NCI-H510A treated with DMSO at 0.1 percent for 48 hours (cell line): ENCODE measurements at regions not wholly inside any gene's neighbourhood (a gene's known extent, or its start where the extent isn't known, plus 50 kb on each side); places are given as distances from the start of the nearest gene placed in this dataset.
"Not testable (repeated sequence)": the region's sequence is repeated elsewhere in the genome, so short reads cannot be mapped to it uniquely, and the experiment has no call there.

ENCODE experiments used
- DNase-seq: peaks from one replicate; lab custom pipeline; 2025; lab: John Stamatoyannopoulos, UW

DNA sequence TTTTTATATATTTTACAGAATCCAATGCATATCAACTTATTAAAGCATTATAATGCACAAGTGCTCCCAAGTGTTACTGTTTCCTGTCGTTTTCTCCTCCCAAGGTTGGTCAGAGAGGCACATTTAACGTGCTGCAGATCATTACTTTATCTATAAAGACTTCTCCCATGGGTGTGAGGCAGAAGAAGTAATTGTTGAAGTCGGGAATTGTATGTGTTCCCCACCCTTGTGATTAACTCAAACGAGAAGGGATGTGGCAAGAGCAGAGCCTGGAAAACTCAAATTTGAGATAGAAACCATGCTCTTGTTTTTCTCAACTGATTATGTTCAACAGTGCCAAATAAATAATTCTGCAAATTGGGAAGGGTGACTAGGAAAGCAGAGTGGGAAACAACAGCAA lies 412.5 kb upstream of the ADAMTS5 start:
- no peak for DNase-seq

- no peak for DNase-seq
Observed at GRCh38 chr21:27372381-27372780, 405.5 kb upstream of the ADAMTS5 start.

DNA sequence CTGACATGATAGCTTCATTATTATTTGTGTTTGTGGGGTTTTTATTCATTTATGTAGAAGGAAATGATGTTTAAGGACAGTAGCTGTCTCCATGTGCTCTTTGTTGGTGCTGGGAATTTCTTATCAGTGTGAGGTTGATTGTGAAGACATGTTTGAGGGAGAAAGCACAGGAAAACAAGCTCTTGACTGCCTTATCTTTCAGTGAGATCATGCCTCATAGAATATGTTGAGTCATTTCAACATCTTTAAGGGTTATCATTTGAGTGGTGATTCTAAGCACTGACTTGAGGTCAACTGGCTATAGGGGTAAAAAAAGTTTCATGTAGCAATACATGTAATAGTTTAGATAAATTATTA lies 405.1 kb upstream of the ADAMTS5 start:
- DNase-seq, result no peak

DNA sequence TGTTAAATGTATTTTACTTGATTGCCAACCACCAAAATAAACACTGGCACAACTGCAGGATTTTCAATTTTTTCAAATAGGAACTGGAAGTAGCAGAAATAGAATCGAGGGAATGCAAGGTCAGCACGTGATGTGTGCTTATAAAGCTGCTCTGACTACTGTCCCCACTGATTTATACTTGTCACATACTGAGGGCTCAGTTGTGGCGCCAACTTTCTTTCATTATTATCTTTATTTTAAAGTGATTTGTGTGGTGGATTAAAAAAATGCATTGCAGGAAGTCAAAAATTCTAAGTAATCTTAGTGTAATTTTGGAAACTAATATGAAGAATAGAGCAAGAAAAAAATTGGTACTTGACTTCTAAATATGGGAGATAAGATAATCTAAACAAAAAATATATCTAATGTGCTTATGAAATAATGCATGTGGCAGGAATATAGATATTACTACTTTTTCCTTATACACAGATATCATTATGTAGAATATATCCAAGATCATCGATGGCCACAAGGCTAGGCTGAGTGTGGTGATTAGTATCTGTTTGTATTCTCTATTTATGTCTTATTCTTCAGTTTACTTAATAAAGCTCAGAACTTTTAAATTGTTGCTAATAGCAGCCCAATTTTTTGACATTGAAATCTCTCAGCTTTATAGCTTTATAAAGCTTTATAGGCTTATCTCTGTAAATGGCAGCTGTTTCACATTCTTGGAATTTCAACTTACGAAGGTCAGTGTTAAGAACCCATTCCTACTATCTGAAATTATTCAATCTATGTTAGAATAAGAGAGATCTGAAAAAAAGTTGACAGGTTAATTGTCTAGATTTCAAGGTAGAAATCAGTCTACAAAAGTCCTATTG lies 404.5 kb upstream of the ADAMTS5 start:
- no peak for DNase-seq

- no peak for DNase-seq
Observed at GRCh38 chr21:27369978-27370571, 403.2 kb upstream of the ADAMTS5 start.

DNA sequence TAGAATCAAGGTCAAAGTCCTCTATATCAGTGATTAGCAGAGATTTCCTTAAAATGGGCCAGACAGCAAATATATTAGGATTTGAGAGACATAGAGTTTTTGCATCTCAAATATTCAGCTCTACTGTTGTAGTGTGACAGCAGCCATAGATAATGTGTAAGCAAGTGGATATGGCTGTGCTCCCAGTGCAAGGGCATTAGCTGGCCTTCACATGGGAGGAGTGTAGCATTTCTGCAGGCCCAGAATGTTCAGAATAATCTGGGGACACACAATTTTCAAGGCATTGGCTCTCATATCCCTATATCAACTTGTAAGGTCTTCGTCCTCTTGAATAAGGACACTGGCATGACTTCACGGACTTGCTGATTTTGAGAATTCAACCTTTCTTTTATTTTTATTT lies 402.3 kb upstream of the ADAMTS5 start:
- no peak for DNase-seq

- no peak for DNase-seq
Observed at GRCh38 chr21:27366646-27367235, 399.9 kb upstream of the ADAMTS5 start.

GRCh38 chr21:27366036-27366435 lies 399.1 kb upstream of the ADAMTS5 start:
- DNase-seq, result no peak

DNA sequence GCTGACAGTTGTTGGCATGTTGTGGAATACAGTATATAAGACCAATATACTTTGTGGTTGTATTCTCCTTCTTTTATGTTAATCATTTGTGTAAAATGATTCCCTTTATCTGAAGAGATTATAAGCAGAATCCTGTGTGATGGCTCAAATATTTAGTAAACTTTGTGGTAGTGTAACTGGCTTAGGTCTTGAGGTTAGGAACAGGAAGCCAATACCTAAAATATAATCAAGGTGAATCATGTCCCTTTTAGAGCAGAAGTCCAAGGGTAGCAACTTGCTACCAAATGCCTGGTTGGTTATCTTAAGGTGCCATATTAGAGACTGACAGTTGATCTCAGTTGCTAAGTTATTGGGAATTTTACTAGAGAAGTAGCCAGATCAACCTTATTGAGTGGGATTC lies 398.5 kb upstream of the ADAMTS5 start:
- DNase-seq, result no peak

DNA sequence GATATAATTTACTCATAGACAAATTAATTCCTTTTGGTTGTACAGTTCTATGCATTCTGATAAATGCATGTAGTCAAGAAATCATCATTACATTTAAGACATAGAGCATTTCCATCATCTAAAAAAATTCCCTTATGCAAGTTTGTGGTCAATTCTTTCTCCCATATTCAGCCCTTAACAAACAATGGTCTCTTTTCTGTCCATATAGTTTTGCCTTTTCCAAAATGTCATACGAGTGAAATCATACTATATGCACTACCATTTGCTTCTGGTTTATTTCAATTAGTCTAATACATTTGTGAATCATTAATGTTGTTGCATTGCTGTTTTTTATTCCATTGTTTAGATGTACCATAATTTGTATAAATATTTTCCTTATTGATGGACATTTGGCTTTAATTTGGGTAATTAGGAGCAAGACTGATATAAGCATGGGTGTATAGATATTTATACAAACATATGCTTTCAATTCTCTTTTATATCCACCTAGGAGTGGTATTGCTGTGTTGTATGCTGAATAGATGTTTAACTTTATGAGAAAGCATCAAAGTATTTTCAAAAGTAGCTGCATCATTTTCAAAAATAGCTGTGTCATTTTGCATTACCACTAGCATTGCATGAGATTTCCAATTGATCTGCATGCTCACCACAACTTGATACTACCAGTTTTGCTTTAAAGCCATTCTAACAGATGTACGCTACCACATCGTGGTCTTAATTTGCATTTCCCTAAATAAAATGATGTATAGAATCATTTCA lies 397.0 kb upstream of the ADAMTS5 start:
- DNase-seq, result no peak

DNA sequence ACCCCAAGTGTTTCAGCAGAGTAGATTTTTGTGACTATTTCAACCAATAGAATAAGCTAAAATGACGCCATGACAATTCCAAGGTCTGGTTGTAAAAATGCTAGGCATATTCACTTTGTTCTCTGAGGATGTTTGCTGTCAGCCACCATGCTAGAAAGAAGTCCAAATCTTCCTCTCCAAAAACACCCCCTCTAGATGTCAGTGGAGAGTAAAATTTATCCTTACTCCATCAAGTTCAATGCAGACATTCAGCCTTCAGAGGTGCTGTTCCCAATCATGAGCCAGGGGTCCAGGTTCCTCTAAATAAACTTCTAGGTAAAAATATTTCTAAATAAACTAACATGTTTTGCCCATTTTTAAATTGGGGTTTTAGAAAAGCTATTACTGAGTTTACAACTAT lies 395.4 kb upstream of the ADAMTS5 start:
- DNase-seq, result no peak

DNA sequence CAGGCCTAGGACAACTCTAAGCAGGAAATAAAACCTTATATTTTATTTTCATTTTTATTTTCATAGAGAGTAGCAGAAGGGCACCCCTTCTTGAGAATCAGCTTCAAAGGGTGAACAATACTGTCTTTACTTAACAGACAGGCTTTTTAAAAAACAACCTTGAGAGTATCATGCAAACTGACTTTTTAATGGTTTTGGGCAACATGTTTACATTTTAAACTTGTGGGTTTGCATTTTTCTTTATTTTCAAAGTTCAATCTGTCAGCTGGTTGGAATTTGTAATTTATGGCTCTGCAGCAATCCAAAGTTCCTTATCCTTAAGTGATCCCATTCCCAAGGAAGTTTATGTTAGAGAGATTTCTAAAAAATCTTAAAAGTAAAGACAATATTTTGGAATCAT lies 392.3 kb upstream of the ADAMTS5 start:
- DNase-seq, result no peak

GRCh38 chr21:27352885-27353284 lies 386.0 kb upstream of the ADAMTS5 start:
- DNase-seq, result no peak

GRCh38 chr21:27346041-27346448 lies 379.2 kb upstream of the ADAMTS5 start:
- DNase-seq, result no peak

DNA sequence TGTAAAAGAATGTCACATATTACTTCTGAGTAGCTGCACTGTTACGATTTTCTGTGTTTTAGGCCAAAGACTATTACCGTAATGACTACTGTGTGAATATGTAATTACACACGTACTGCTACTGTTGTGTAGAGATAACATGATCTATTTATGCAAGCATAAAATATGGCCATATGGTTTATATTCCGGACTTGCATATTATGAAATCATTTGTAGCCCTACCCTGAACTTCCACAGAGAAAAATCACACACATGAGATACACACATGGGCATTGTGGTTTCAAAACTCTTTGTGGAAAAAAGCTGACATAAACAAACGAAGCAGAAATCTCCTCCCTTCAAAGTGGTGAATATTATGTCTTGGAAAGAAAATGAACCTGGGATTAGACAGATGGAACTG lies 373.0 kb upstream of the ADAMTS5 start:
- no peak for DNase-seq

GRCh38 chr21:27338007-27338406 lies 371.1 kb upstream of the ADAMTS5 start:
- not testable (repeated sequence) for DNase-seq

- no peak for DNase-seq
Observed at GRCh38 chr21:27333096-27333495, 366.2 kb upstream of the ADAMTS5 start.

- DNase-seq, result no peak
Observed at GRCh38 chr21:27329255-27329851, 362.5 kb upstream of the ADAMTS5 start.

- no peak for DNase-seq
Observed at GRCh38 chr21:27326301-27326700, 359.4 kb upstream of the ADAMTS5 start.

- no peak for DNase-seq
Observed at GRCh38 chr21:27323331-27323730, 356.4 kb upstream of the ADAMTS5 start.

DNA sequence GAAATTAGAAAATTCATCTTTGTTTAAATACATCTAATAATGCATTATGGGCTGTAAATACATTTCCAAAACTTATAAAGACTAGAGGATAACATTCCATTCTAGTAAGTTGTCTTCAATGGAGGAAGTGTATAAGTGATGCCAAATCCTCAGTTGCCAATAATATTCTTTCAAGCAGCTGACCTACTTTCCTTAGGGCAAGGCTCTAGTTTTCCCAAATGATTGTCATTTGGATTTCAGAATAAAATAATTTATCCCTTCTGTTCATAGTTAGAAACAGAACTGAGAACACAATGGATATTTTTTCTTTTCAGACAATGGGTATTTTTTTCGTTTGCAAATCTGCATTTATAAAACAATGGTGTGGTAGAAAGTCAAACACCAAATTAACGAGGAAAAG lies 354.9 kb upstream of the ADAMTS5 start:
- no peak for DNase-seq

DNA sequence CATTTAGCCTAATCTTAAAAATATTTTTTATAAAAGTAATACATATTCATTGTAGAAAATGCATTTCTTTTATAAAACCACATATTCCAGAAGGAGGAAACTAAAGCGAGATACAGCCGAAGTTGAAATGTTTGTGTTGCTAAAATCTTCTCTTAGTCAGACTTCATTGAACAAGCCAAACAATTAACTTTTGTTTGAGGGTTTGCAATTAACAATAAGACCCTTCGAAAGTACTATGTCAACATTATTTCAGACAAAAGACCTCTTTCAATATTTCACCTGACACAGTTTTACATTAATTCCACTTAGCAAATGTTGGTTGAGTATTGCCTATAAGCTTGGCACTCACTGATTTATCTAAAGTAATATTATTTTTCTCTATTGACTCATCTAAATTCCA lies 354.0 kb upstream of the ADAMTS5 start:
- no peak for DNase-seq
